EH (cell line): ENCODE measurements at regions not wholly inside any gene's neighbourhood (a gene's known extent, or its start where the extent isn't known, plus 50 kb on each side); places are given as distances from the start of the nearest gene placed in this dataset.
"Not testable (repeated sequence)": the region's sequence is repeated elsewhere in the genome, so short reads cannot be mapped to it uniquely, and the experiment has no call there.

Experiments used
- DNase-seq: peaks from one replicate; pipeline ENCODE4 v3.0.0-alpha.2; 2015; ENCODE audit warnings: low read depth

DNA sequence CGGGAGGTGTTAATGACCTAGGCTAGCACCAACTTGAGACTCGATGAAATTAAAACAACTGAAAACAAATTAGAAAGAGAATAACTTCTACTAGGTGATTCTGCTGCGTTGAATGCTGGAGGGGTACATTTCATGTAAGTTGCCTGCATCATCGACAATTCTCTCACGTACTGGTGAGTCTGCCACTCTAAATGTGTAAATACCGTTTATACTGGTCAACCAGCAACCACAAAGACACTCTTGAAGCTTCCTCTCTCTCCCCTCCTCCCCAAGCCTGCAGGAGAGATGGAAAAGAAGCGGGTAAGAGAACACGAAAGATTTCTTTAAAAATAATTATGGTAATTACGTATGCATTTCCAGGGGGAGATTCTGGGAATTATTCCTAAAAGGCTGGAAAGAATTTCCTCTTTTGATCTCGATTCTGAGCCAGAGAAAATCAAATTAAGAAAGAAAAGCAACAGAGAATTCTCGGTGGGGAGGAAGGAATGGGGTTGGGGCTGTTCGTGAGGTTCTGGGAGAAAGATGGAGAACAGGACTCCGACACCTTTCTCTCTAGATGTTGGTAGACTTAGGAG is 68.6 kb upstream of the MRTFB start:
- peak; percentile 56 for DNase-seq

GRCh38 chr16:14003074-14003570 is 68.0 kb upstream of the MRTFB start:
- peak; percentile 84 for DNase-seq

DNA sequence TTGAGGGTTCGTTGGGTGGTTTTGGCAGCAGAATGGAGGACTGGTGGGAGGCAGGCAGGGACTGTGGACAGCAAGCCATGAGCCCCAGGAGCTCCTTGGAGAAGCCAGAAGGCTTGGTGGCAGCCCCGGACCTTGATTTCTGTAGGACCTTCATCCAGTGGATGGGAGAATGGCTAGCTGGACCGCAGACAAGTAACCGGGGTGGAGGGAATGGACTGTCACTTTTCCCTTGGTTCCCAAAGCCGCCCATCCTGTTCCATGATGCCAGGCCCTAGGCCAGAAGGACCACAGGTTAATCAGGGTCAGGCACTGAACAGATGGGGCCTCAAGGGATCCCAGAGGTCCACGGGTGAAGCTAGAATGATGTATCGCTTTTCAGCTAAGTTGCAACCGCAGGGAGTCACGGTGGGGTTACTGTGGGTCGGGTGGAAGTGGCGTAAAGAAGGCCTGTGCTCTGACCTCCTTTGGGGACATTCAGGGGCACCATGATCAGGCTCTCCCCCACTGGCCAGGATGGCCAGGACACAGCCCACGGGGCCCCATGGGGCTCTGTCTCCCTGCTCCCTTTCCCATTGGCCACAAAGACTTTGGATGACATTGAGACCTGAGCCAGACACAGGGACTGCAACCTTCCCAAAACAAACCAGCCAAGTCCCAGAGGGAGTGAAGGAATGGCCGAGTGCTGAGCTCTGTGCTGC is 66.9 kb upstream of the MRTFB start:
- DNase-seq: no peak

DNA sequence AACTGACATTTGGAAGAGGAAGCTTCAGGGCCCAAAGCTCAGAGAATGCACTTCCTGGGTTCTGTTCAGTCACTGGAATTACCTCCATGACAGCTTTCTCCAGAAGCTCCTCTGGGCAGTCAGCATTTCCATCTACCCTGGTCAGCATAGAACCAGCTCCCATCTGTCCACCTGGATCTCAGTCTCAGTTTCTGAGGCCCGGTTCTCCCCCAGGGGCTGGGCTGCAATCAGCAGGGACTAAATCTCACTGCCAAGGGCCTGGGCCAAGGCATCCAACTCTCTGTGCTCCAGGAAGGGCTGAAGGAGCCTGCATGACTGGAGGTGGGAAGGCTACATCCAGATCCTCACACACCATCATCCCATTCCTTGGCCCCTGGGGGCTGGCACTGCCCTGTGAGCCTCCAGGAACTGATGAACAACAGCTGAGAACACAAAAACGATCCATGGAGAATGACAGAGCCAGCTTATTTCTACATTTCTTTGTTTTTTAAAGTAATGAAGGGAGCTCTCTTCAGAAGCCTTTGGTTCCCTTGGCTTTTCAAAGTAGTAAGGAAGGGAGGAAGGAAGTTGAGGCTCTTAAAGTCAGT is 66.3 kb upstream of the MRTFB start:
- DNase-seq: no peak

DNA sequence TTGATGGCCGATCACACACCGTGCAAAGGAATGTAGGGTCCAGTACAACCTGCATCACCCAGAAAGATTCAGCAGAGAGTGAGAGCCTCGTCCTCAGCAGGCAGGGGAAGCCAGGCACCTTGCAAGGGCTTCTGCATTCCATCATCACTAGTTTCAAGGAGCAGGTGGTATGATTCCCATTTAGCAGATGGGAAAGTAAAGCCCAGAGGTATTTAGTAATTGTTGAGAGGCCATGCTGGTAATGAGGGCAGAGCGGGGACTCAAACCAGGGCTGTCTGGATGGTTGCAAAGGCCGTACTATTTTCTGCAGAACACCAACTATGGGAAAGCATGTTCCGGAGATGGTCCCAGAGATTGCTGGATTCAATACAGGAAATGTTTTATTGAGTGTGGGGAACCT is 65.8 kb upstream of the MRTFB start:
- DNase-seq: no peak

GRCh38 chr16:14007450-14007849 is 63.7 kb upstream of the MRTFB start:
- DNase-seq: peak; percentile 88

- DNase-seq: no peak
Measured at GRCh38 chr16:14011001-14011400, 60.1 kb upstream of the MRTFB start.

- no peak for DNase-seq
Measured at GRCh38 chr16:14011846-14012245, 59.3 kb upstream of the MRTFB start.

GRCh38 chr16:14013145-14013570 is 58.0 kb upstream of the MRTFB start:
- DNase-seq: no peak

DNA sequence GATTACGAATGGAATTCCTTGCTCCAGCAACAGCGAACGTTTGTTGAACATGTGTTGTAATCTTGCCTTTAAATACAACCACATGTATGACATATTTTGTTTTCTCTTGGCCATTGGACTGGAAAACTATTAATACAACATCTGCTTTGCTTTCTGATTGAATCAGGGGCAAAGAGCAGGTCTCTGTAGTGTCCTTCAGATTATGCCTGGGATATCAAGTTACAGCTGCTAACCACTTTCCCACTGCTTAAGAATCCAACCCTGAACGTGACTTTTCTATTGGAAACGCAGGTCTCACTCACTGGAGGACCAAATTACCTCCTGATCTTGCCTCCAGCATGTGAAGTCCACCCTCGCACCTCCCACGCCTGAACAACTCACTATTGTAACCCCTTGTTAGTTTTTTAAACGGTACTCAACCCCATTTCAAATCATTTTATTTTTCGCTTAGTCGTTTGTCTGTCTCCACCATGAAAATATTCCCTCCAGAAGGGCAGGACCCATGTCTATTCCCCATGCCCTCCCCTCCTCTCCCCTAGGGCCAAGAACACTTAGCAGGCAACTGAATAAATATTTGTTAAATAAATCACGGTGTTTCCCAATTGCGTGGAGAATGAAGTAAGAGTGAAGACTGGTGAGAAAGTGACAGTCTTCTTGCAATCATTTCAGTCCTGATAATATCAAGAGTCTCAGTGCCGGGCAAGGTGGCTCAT is 57.4 kb upstream of the MRTFB start:
- peak; percentile 96 for DNase-seq

DNA sequence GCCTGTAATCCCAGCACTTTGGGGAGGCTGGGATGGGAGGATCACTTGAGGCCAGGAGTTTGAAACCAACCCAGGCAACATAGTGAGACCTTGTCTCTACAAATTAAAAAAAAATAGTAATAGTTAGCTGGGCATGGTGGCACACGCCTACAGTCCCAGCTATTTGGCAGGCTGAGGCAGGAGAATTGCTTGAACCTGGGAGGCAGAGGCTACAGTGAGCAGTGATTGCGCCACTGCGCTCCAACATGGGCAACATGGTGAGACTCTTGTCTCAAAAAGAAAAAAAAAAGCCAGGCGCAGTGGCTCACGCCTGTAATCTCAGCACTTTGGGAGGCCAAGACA is 56.9 kb upstream of the MRTFB start:
- DNase-seq: no peak

DNA sequence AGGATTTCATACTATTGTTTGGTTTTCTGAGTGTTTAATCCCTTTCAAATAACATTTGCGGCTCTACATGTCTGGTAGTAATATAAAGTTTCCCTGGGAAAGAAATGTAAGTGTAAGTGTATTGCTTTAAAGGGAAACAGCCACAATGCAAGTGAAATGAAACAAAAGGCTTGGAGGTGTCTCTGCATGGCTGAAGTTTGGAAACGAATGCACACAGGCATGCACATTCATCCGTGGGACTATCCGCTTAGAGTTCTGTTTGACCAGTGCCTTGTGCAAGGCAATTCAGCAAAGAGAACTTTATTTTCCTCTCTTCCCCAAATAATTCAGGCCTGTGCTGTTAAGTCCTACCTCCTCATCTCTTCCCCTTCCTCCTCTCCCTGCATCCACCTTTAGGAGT is 56.1 kb upstream of the MRTFB start:
- DNase-seq: no peak

DNA sequence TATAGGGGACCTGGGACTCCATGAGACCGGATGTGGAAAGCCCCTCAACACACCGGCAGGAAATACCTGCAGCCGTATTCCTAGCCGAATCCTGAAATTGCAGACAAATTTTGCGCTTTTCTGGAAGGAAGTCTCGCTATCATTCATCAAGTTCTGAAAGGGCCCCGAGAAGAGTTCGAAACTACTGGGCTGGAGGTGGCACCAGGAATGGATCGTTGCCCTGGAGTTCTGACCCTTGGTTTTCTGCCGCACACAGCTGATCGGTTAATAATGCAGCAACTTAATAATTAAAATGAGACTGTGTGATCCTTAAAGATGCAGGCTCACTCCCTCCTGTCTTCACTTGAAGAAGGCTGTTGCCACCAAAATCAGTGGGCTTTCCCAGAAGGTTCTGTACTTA is 55.7 kb upstream of the MRTFB start:
- no peak for DNase-seq

DNA sequence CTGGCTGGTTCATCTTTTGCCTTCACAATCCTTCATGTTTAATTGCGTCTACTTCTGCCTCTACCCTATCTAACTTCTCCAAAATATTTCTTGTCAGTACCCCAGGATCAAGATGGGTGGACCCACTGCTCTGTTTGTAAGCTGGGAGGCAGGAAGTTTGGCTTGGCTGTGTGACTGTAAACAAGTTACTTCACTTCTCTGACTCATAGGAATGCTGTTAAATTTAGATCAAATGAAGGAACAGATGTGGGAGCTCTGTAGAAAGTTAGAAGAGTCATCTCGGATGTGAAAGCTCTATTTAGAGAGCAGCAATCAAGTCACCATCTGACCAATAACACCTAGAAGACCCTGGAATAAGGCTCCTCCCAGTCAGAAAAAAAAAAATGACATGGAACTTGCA is 55.2 kb upstream of the MRTFB start:
- DNase-seq: peak; percentile 90

- DNase-seq: not testable (repeated sequence)
Measured at GRCh38 chr16:14016362-14016761, 54.8 kb upstream of the MRTFB start.

DNA sequence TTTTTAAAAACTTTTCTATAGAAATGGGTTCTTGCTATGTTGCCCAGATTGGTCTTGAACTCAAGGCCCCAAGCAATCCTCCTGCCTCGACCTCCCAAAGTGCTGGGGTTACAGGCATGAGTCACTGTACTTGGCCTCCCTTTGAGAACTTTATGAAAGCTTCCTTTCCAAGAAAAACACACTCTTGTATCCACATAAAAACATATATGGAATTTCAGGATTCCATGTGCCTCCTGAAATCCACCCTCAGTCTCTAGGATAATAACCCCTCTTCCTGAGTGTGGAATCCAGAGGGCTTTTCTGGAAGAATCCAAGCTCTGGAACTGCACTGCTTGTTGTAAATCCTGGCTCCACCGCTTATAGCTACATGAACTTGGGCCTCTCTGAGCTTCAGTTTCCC is 53.2 kb upstream of the MRTFB start:
- DNase-seq: peak; percentile 70

GRCh38 chr16:14018851-14019250 is 52.3 kb upstream of the MRTFB start:
- no peak for DNase-seq

DNA sequence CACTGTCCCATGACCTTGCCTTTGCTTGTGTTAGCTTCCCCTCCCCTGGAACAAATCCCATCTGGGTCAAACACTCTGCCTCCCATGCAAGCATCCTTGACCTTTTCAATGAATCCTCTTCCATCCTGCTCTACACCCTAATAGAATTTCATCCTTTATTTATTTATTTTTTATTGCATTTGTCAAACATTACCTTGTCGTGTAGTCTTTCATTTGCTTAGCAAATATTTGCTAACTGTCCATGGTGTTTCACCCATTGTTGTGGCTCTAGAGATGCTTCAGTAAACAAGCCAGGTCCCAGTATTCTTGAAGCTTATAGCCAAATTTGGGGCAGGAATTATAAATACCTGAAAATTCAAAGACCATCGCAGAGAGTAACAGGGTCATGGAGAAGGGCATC is 51.0 kb upstream of the MRTFB start:
- no peak for DNase-seq
